BE2C (cell line): ENCODE measurements at regions not wholly inside any gene's neighbourhood (a gene's known extent, or its start where the extent isn't known, plus 50 kb on each side); places are given as distances from the start of the nearest gene placed in this dataset.

Experiments
- DNase-seq: peaks from one replicate; pipeline ENCODE4 v3.0.0-alpha.2; 2020
- H3K27me3 ChIP-seq: fragments of 250-450 bp; sonication (Bioruptor Pico); 2 replicates; pipeline ENCODE4 v1.5.1; 2020; ENCODE audit warnings: mild to moderate bottlenecking
- H3K36me3 ChIP-seq: fragments of 250-450 bp; sonication (Bioruptor Pico); 2 replicates; pipeline ENCODE4 v1.5.1; 2020; ENCODE audit warnings: mild to moderate bottlenecking
- H3K4me1 ChIP-seq: fragments of 250-450 bp; sonication (Bioruptor Pico); 2 replicates; pipeline ENCODE4 v1.5.1; 2020
- H3K4me3 ChIP-seq: 2 replicates; pipeline ENCODE4 v1.5.1; 2011; ENCODE audit warnings: low read depth, low read length
- H3K9me3 ChIP-seq: fragments of 250-450 bp; sonication (Bioruptor Pico); 2 replicates; pipeline ENCODE4 v1.5.1; 2020
- TF ChIP-seq, protein P1 (sequence below): IDR thresholded peaks from 2 replicates; pipeline ENCODE4 v1.5.1; 2012; ENCODE audit warnings: mild to moderate bottlenecking, low read depth, low read length

GRCh38 chr10:47058032-47058702, 146.9 kb downstream of the PTPN20 start:
- TF ChIP-seq, protein P1, sequence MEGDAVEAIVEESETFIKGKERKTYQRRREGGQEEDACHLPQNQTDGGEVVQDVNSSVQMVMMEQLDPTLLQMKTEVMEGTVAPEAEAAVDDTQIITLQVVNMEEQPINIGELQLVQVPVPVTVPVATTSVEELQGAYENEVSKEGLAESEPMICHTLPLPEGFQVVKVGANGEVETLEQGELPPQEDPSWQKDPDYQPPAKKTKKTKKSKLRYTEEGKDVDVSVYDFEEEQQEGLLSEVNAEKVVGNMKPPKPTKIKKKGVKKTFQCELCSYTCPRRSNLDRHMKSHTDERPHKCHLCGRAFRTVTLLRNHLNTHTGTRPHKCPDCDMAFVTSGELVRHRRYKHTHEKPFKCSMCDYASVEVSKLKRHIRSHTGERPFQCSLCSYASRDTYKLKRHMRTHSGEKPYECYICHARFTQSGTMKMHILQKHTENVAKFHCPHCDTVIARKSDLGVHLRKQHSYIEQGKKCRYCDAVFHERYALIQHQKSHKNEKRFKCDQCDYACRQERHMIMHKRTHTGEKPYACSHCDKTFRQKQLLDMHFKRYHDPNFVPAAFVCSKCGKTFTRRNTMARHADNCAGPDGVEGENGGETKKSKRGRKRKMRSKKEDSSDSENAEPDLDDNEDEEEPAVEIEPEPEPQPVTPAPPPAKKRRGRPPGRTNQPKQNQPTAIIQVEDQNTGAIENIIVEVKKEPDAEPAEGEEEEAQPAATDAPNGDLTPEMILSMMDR: no peak
- DNase-seq: no peak
- Histone ChIP-seq H3K36me3 (no peaks in the 10 kb centered on the region), H3K27me3 (no peaks in the 10 kb centered on the region), H3K4me3 (no peak overlapping the region), H3K4me1 (no peaks in the 10 kb centered on the region), H3K9me3 (no peaks in the 10 kb centered on the region)

DNA sequence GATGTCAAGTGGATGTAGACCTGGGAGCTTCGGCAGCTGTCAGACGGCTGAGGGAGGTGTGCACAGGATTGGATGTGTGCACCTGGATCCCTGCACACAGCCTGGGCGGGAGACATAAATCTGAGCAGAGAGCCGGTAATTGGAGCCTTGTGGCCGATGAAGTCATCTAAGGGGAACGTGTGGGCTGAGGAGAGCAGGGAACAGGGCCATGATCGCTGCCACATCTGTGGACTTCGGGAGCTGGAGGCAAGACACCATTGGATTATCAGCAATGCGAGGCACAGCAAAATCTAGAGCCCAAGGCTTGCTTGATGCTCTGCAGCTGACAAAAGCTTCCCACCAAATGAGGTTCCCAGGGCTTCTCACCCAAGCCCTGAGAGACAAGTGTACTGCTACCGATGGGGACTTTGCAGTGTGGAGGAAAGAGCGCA, 147.7 kb downstream of the PTPN20 start:
- DNase-seq: no peak
- no peaks in the 10 kb centered on the region for H3K27me3 ChIP-seq
- no peaks in the 10 kb centered on the region for H3K36me3 ChIP-seq
- no peak overlapping the region for H3K4me3 ChIP-seq
- no peaks in the 10 kb centered on the region for H3K9me3 ChIP-seq
- TF ChIP-seq, protein P1: no peak
- no peaks in the 10 kb centered on the region for H3K4me1 ChIP-seq

DNA sequence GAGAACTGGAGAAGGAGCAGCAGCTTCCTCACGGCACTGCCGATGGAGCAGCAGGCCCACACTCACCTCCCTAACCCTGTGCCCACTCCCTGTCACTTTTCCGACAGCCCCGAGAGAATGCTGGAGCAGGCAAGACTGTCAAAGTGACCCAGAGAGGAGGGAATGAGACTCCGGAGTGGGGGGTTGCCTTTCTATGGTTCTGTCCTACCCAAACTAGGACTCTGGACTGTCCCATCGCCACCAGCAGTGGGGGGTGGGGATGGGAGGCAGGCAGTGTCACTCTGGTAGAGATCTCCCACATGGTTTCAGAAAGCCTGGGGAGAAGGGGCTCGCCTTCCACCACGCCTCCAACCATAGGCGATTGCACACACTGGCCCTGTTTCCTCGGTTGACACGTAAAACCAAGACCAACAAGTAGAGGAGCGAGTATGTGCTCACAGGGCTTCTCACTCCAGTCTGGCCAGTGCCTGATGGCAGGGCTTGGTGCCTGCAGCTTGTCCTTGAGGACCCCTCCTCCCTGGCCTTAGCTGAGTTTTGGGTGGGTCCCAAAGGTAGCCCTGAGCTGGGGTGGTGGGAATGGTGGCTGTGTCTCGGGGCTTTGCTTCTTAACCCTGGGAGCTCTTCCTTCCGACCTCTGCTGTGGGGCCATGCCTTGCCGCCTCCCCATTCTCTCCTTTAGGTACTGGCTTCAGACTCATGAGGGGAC, 148.5 kb downstream of the PTPN20 start:
- Histone ChIP-seq H3K36me3 (no peaks in the 10 kb centered on the region), H3K27me3 (no peaks in the 10 kb centered on the region), H3K4me1 (no peaks in the 10 kb centered on the region), H3K9me3 (no peaks in the 10 kb centered on the region), H3K4me3 (no peak overlapping the region)
- DNase-seq: no peak
- TF ChIP-seq, protein P1: no peak

DNA sequence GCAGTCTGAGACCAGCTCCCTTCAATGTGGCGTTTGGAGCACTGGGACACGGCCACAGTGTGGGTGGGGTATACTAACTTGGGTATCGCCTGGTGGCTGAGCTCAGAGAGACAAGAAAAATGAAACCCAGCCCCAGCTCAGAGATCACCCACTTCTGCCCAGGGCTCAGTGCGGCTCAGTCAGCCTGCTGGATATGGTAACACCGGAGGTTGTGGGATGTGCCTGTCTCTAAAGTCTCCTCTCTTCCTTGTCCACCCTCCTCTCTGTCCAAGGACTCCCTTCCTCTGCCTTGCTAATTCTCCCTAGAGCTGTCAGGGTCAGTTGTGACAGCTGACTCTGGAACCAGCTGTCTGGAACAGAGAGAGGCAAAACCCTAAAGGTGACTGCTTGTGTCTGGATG, 149.1 kb downstream of the PTPN20 start:
- H3K4me1 ChIP-seq: no peaks in the 10 kb centered on the region
- no peak for DNase-seq
- no peaks in the 10 kb centered on the region for H3K9me3 ChIP-seq
- no peaks in the 10 kb centered on the region for H3K27me3 ChIP-seq
- H3K4me3 ChIP-seq: no peak overlapping the region
- no peaks in the 10 kb centered on the region for H3K36me3 ChIP-seq
- TF ChIP-seq, protein P1: no peak

- TF ChIP-seq, protein P1: no peak
- Histone ChIP-seq H3K9me3 (no peaks in the 10 kb centered on the region), H3K27me3 (no peaks in the 10 kb centered on the region), H3K4me3 (no peak overlapping the region), H3K36me3 (no peaks in the 10 kb centered on the region), H3K4me1 (no peaks in the 10 kb centered on the region)
- DNase-seq: no peak
Observed at GRCh38 chr10:47060993-47061500, 149.8 kb downstream of the PTPN20 start.

GRCh38 chr10:47061776-47062175, 150.5 kb downstream of the PTPN20 start:
- Histone ChIP-seq H3K36me3 (no peaks in the 10 kb centered on the region), H3K27me3 (no peaks in the 10 kb centered on the region), H3K4me3 (no peak overlapping the region), H3K4me1 (no peaks in the 10 kb centered on the region), H3K9me3 (no peaks in the 10 kb centered on the region)
- DNase-seq: no peak
- TF ChIP-seq, protein P1: no peak
